ENCODE measurements at regions not wholly inside any gene's neighbourhood (a gene's known extent, or its start where the extent isn't known, plus 50 kb on each side); places are given as distances from the start of the nearest gene placed in this dataset.
"Not testable (repeated sequence)": the region's sequence is repeated elsewhere in the genome, so short reads cannot be mapped to it uniquely, and the experiment has no call there.

GRCh38 chr1:166283190-166283589 is 116.4 kb upstream of the FAM78B start:
- no peaks in the 10 kb centered on the region for H3K4me1 Mint-ChIP-seq
- no peak for ATAC-seq (ENCODE audit: low read depth in 2 of 2)
- H3K4me3 Mint-ChIP-seq: no peak overlapping the region
- DNase-seq: no peak
- H3K36me3 Mint-ChIP-seq: no peaks in the 10 kb centered on the region
- peaks cover 0 to 32% (median 11%) of the 10 kb centered on the region in 3 donors for H3K27me3 Mint-ChIP-seq
- H3K9me3 Mint-ChIP-seq: peaks cover 0 to 8% (median 1%) of the 10 kb centered on the region in 7 donors
- no peak overlapping the region for H3K27ac Mint-ChIP-seq

- Mint-ChIP-seq H3K27ac (peak overlapping the region in 1 of 6 donors; percentile 16), H3K4me1 (no peaks in the 10 kb centered on the region), H3K4me3 (no peak overlapping the region), H3K27me3 (peaks cover 0 to 33% (median 11%) of the 10 kb centered on the region in 3 donors), H3K36me3 (no peaks in the 10 kb centered on the region), H3K9me3 (peaks cover 0 to 7% (median under 1%) of the 10 kb centered on the region in 7 donors)
- ATAC-seq (ENCODE audit: low read depth in 2 of 2) (no peak), DNase-seq (no peak)
Observed at GRCh38 chr1:166283600-166283999, 116.8 kb upstream of the FAM78B start.

- peaks cover 4 to 20% (median 5%) of the 10 kb centered on the region in 3 donors for H3K27me3 Mint-ChIP-seq
- no peak overlapping the region for H3K27ac Mint-ChIP-seq
- H3K4me3 Mint-ChIP-seq: no peak overlapping the region
- DNase-seq: no peak
- H3K36me3 Mint-ChIP-seq: no peaks in the 10 kb centered on the region
- H3K4me1 Mint-ChIP-seq: no peaks in the 10 kb centered on the region
- no peak for ATAC-seq (ENCODE audit: low read depth in 2 of 2)
- H3K9me3 Mint-ChIP-seq: peaks cover 0 to 8% (median 2%) of the 10 kb centered on the region in 7 donors
Observed at GRCh38 chr1:166289309-166290050, 122.7 kb upstream of the FAM78B start.

- H3K9me3 Mint-ChIP-seq: peaks cover 0 to 6% (median 0%) of the 10 kb centered on the region in 7 donors
- H3K36me3 Mint-ChIP-seq: no peaks in the 10 kb centered on the region
- DNase-seq: no peak
- no peak for ATAC-seq (ENCODE audit: low read depth in 2 of 2)
- H3K4me1 Mint-ChIP-seq: no peaks in the 10 kb centered on the region
- H3K27ac Mint-ChIP-seq: no peak overlapping the region
- no peak overlapping the region for H3K4me3 Mint-ChIP-seq
- peaks cover 0 to under 1% (median 0%) of the 10 kb centered on the region in 3 donors for H3K27me3 Mint-ChIP-seq
Observed at GRCh38 chr1:166295656-166296055, 128.9 kb upstream of the FAM78B start.

- H3K27ac Mint-ChIP-seq: no peak overlapping the region
- H3K4me3 Mint-ChIP-seq: no peak overlapping the region
- no peak for ATAC-seq (ENCODE audit: low read depth in 2 of 2)
- DNase-seq: no peak
- no peaks in the 10 kb centered on the region for H3K27me3 Mint-ChIP-seq
- H3K9me3 Mint-ChIP-seq: peaks cover 0 to 4% (median 0%) of the 10 kb centered on the region in 7 donors
- no peaks in the 10 kb centered on the region for H3K36me3 Mint-ChIP-seq
- no peaks in the 10 kb centered on the region for H3K4me1 Mint-ChIP-seq
Observed at GRCh38 chr1:166297993-166298392, 131.2 kb upstream of the FAM78B start.

- Mint-ChIP-seq H3K27me3 (no peaks in the 10 kb centered on the region), H3K4me1 (no peaks in the 10 kb centered on the region), H3K27ac (no peak overlapping the region), H3K36me3 (peaks cover 0 to under 1% of the 10 kb centered on the region in 2 donors), H3K4me3 (no peak overlapping the region), H3K9me3 (peaks cover 0 to 7% (median 2%) of the 10 kb centered on the region in 7 donors)
- no peak for DNase-seq
- no peak for ATAC-seq (ENCODE audit: low read depth in 2 of 2)
Observed at GRCh38 chr1:166300767-166301166, 134.0 kb upstream of the FAM78B start.

GRCh38 chr1:166302989-166303758 is 136.4 kb upstream of the FAM78B start:
- no peaks in the 10 kb centered on the region for H3K27me3 Mint-ChIP-seq
- DNase-seq (no peak), ATAC-seq (ENCODE audit: low read depth in 2 of 2) (no peak)
- no peaks in the 10 kb centered on the region for H3K4me1 Mint-ChIP-seq
- no peak overlapping the region for H3K4me3 Mint-ChIP-seq
- H3K9me3 Mint-ChIP-seq: peaks cover 0 to 9% (median 2%) of the 10 kb centered on the region in 7 donors
- H3K27ac Mint-ChIP-seq: no peak overlapping the region
- peaks cover 0 to 4% of the 10 kb centered on the region in 2 donors for H3K36me3 Mint-ChIP-seq

GRCh38 chr1:166304131-166304530 is 137.3 kb upstream of the FAM78B start:
- no peak overlapping the region for H3K4me3 Mint-ChIP-seq
- H3K4me1 Mint-ChIP-seq: no peaks in the 10 kb centered on the region
- no peaks in the 10 kb centered on the region for H3K27me3 Mint-ChIP-seq
- ATAC-seq (ENCODE audit: low read depth in 2 of 2) (no peak), DNase-seq (no peak)
- no peak overlapping the region for H3K27ac Mint-ChIP-seq
- H3K36me3 Mint-ChIP-seq: peaks cover 0 to 4% of the 10 kb centered on the region in 2 donors
- H3K9me3 Mint-ChIP-seq: peaks cover 0 to 9% (median 0%) of the 10 kb centered on the region in 7 donors

GRCh38 chr1:166305371-166305770 is 138.6 kb upstream of the FAM78B start:
- ATAC-seq (ENCODE audit: low read depth in 2 of 2): no peak
- no peak for DNase-seq
- H3K9me3 Mint-ChIP-seq: peaks cover 0 to 9% (median 0%) of the 10 kb centered on the region in 7 donors
- no peak overlapping the region for H3K4me3 Mint-ChIP-seq
- H3K36me3 Mint-ChIP-seq: peaks cover 0 to 4% of the 10 kb centered on the region in 2 donors
- no peak overlapping the region for H3K27ac Mint-ChIP-seq
- H3K4me1 Mint-ChIP-seq: no peaks in the 10 kb centered on the region
- H3K27me3 Mint-ChIP-seq: no peaks in the 10 kb centered on the region

GRCh38 chr1:166307261-166308188 is 140.7 kb upstream of the FAM78B start:
- Mint-ChIP-seq H3K4me1 (no peaks in the 10 kb centered on the region), H3K27ac (no peak overlapping the region), H3K36me3 (peaks cover 0 to 4% of the 10 kb centered on the region in 2 donors), H3K27me3 (no peaks in the 10 kb centered on the region), H3K4me3 (no peak overlapping the region), H3K9me3 (peaks cover 0 to 9% (median 3%) of the 10 kb centered on the region in 7 donors)
- DNase-seq: no peak
- no peak for ATAC-seq (ENCODE audit: low read depth in 2 of 2)

- not testable (repeated sequence) for ATAC-seq (ENCODE audit: low read depth in 2 of 2); H3K27me3 Mint-ChIP-seq; H3K36me3 Mint-ChIP-seq; H3K4me3 Mint-ChIP-seq; H3K4me1 Mint-ChIP-seq; DNase-seq; H3K27ac Mint-ChIP-seq
- peaks cover 1 to 21% (median 6%) of the 10 kb centered on the region in 7 donors for H3K9me3 Mint-ChIP-seq
Observed at GRCh38 chr1:166316306-166316705, 149.5 kb upstream of the FAM78B start.

- H3K4me3 Mint-ChIP-seq: no peak overlapping the region
- H3K27ac Mint-ChIP-seq: no peak overlapping the region
Observed at GRCh38 chr1:166322470-166322869, 155.7 kb upstream of the FAM78B start.

GRCh38 chr1:166327886-166328285 is 161.1 kb upstream of the FAM78B start:
- H3K4me1 Mint-ChIP-seq: no peaks in the 10 kb centered on the region
- DNase-seq (no peak), ATAC-seq (ENCODE audit: low read depth in 2 of 2) (no peak)
- H3K27me3 Mint-ChIP-seq: peaks cover 0 to 12% (median 0%) of the 10 kb centered on the region in 3 donors
- peaks cover 0 to 2% (median 0%) of the 10 kb centered on the region in 7 donors for H3K9me3 Mint-ChIP-seq
- no peak overlapping the region for H3K4me3 Mint-ChIP-seq
- H3K36me3 Mint-ChIP-seq: no peaks in the 10 kb centered on the region
- no peak overlapping the region for H3K27ac Mint-ChIP-seq

More at GRCh38 chr1:166322470-166322869, 155.7 kb upstream of the FAM78B start:
- peaks cover 0 to 11% (median 2%) of the 10 kb centered on the region in 7 donors for H3K9me3 Mint-ChIP-seq
- no peaks in the 10 kb centered on the region for H3K4me1 Mint-ChIP-seq
- no peaks in the 10 kb centered on the region for H3K36me3 Mint-ChIP-seq
- no peak for ATAC-seq (ENCODE audit: low read depth in 2 of 2)
- H3K27me3 Mint-ChIP-seq: peaks cover 0 to 6% (median 6%) of the 10 kb centered on the region in 3 donors
- DNase-seq: no peak
